Gastroesophageal sphincter (tissue), 2 donors: ENCODE measurements at regions not wholly inside any gene's neighbourhood (a gene's known extent, or its start where the extent isn't known, plus 50 kb on each side); places are given as distances from the start of the nearest gene placed in this dataset.

Experiments used
- POLR2A ChIP-seq, 2 donors: fragments of 450-650 bp; IDR thresholded peaks; one replicate each; pipeline ENCODE4 v1.6.1; 2017; ENCODE audit warnings: antibody characterized with exemption in 2 of 2, mild to moderate bottlenecking in 2 of 2, moderate library complexity in 1 of 2
- POLR2AphosphoS5 ChIP-seq: sonication (generic); formaldehyde crosslinking; IDR thresholded peaks from one replicate; pipeline ENCODE4 v1.6.1; 2017; ENCODE audit warnings: antibody characterized with exemption

GRCh38 chr6:19712012-19712688 is 125.0 kb upstream of the ID4 start:
- no peak for TF ChIP-seq POLR2A (IDR thresholded peaks at IDR 0.05)
- TF ChIP-seq POLR2AphosphoS5 = no peak
